GM23248 (cell line): ENCODE measurements at regions not wholly inside any gene's neighbourhood (a gene's known extent, or its start where the extent isn't known, plus 50 kb on each side); places are given as distances from the start of the nearest gene placed in this dataset.

Experiments
- DNase-seq: peaks from one replicate; pipeline ENCODE4 v3.0.0-alpha.2; 2015
- H2AFZ ChIP-seq: fragments of 200-600 bp; sonication (generic); 2 replicates; pipeline ENCODE4 v1.6.1; 2016; ENCODE audit warnings: antibody characterized with exemption
- H3F3A ChIP-seq: fragments of 200-600 bp; sonication (generic); 2 replicates; pipeline ENCODE4 v1.6.1; 2016; ENCODE audit warnings: mild to moderate bottlenecking, antibody characterized with exemption, mixed run types; ENCODE audit not compliant: insufficient read depth
- H3K27ac ChIP-seq: fragments of 200-600 bp; sonication (generic); 2 replicates; pipeline ENCODE4 v1.5.1; 2016; ENCODE audit warnings: mild to moderate bottlenecking
- H3K27me3 ChIP-seq: fragments of 200-600 bp; sonication (generic); replicated peaks from 2 replicates; pipeline ENCODE4 v1.6.1; 2016; ENCODE audit warnings: mild to moderate bottlenecking; ENCODE audit not compliant: insufficient read depth
- H3K36me3 ChIP-seq: fragments of 200-600 bp; sonication (generic); 2 replicates; pipeline ENCODE4 v1.6.1; 2016; ENCODE audit warnings: low read depth, mild to moderate bottlenecking
- H3K4me1 ChIP-seq: fragments of 200-600 bp; sonication (generic); 2 replicates; pipeline ENCODE4 v1.6.1; 2016; ENCODE audit warnings: mild to moderate bottlenecking; ENCODE audit not compliant: insufficient read depth
- H3K4me2 ChIP-seq: fragments of 200-600 bp; sonication (generic); one replicate; pipeline ENCODE4 v1.6.1; 2016; ENCODE audit warnings: mild to moderate bottlenecking; ENCODE audit not compliant: unreplicated experiment
- H3K4me3 ChIP-seq: fragments of 200-600 bp; sonication (generic); 2 replicates; pipeline ENCODE4 v1.5.1; 2016; ENCODE audit warnings: mild to moderate bottlenecking
- H3K79me2 ChIP-seq: fragments of 200-600 bp; sonication (generic); 2 replicates; pipeline ENCODE4 v1.6.1; 2016; ENCODE audit warnings: mild to moderate bottlenecking; ENCODE audit not compliant: insufficient read depth
- H3K9ac ChIP-seq: fragments of 200-600 bp; sonication (generic); 2 replicates; pipeline ENCODE4 v1.6.1; 2016; ENCODE audit warnings: mild to moderate bottlenecking
- H3K9me2 ChIP-seq: fragments of 200-600 bp; sonication (generic); 2 replicates; pipeline ENCODE4 v1.6.1; 2016; ENCODE audit warnings: mixed run types, mild to moderate bottlenecking, moderate library complexity; ENCODE audit not compliant: insufficient read depth
- H3K9me3 ChIP-seq: fragments of 200-600 bp; sonication (generic); one replicate; pipeline ENCODE4 v1.6.1; 2017; ENCODE audit warnings: low read depth
- H4K20me1 ChIP-seq: fragments of 200-600 bp; sonication (generic); 2 replicates; pipeline ENCODE4 v1.6.0; 2016; ENCODE audit not compliant: insufficient read depth
- EZH2 ChIP-seq: fragments of 200-600 bp; sonication (generic); IDR thresholded peaks from 2 replicates; pipeline ENCODE4 v1.6.1; 2018; ENCODE audit warnings: antibody characterized with exemption, mild to moderate bottlenecking; ENCODE audit not compliant: insufficient read depth, poor library complexity, severe bottlenecking
- EZH2phosphoT487 ChIP-seq: fragments of 200-600 bp; sonication (generic); IDR thresholded peaks from 2 replicates; pipeline ENCODE4 v1.6.1; 2018; ENCODE audit warnings: antibody characterized with exemption, moderate library complexity, mild to moderate bottlenecking, low read depth; ENCODE audit not compliant: insufficient read depth
- WGBS, 2 experiments: methylation state at CpG; one replicate each; pipeline ENCODE4 v1.1.6; 2015 to 2017; ENCODE audit warnings: low lambda C conversion rate in 2 of 2, low coverage in 1 of 2; ENCODE audit errors: missing lambda C conversion rate in 2 of 2; 5-methylcytosine and 5-hydroxymethylcytosine counted together
- in situ Hi-C: fragments of 300-500 bp; cut with MboI; formaldehyde crosslinking; loops from 2 replicates; pipeline ENCODE4 v1.15.0; 2020

DNA sequence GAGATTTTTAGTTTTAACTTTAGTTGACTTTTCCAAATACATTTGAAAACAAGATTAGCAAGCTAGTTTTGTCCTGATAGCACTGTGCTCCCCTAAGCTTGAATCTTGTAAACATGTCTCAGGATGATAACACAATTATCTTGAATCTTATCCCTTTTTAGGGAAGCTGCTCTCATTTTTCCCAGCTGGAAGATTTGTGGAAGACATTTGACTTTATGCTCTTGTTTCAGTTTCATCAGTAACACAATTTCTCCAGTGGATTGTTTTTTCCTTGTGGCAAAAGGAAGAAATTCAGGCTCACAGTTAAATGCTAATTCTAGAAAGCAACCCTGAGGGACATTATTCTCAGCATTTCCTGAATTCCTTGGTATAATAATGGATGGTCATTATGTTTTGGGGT, 88.8 kb downstream of the CDC7 start:
- in situ Hi-C loops = no loop called here
- no peaks in the 10 kb centered on the region for H3K4me1 ChIP-seq
- H2AFZ ChIP-seq = peak overlapping the region; percentile 31; the same call in 1 of the 2 replicates
- H3K27ac ChIP-seq = no peak overlapping the region
- no peaks in the 10 kb centered on the region for H3K36me3 ChIP-seq
- no peaks in the 10 kb centered on the region for H3K27me3 ChIP-seq
- H3F3A ChIP-seq = 0 out of 2 replicates have a peak, but pooled peaks cover 2% of the 10 kb centered on the region
- TF ChIP-seq EZH2phosphoT487 (no peak), EZH2 (no peak)
- H3K4me3 ChIP-seq = no peak overlapping the region
- no peak overlapping the region for H3K9ac ChIP-seq
- H3K9me3 ChIP-seq = no peaks in the 10 kb centered on the region
- DNase-seq = no peak
- H3K79me2 ChIP-seq = no peaks in the 10 kb centered on the region
- no peaks in the 10 kb centered on the region for H3K9me2 ChIP-seq
- no peak overlapping the region for H3K4me2 ChIP-seq
- no peaks in the 10 kb centered on the region for H4K20me1 ChIP-seq

DNA sequence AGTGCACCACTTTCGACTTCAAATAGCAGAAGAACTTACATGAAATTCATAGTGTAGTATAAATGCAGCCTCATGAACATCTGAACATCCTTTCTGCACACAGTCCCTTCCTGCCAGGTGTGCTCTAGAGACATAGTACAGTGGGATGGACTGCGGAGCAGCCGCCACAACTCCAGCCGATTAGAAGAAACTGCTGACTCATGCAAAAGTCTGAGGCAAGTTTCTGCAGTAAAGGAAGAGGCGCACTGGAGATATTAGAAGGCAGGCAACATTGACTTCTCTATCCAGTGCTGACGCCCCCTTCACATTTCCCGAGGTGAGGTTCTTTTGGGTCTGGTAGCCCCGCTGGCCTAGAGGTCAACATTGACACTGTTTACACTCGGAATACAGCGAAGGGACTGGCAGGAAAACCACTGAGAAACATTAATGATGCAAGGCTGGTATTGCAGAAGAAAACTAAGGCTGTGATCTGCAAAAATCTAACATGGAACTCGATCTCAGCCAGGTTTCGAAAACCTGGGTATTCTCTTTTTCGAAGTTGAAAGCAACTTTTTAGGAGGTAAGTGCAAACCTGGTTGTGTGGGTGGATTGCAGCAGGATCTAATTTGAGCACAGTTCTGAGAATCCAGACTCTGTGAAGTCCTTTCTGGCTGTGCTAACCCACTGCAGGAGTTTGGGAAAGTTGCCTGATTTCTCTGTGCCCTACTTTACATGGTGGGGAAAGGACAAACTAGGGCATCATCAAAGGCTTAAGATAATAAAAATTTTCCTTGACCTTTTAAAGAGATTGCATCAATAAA, 90.7 kb downstream of the CDC7 start:
- in situ Hi-C loops = no loop called here
- no peak overlapping the region for H2AFZ ChIP-seq
- 76 to 80% methylated on average over 13 of the region's 13 CpGs for WGBS, 2 experiments
- H4K20me1 ChIP-seq = no peaks in the 10 kb centered on the region
- no peaks in the 10 kb centered on the region for H3K9me3 ChIP-seq
- H3F3A ChIP-seq = 0 out of 2 replicates have a peak, but pooled peaks cover 6% of the 10 kb centered on the region
- H3K36me3 ChIP-seq = no peaks in the 10 kb centered on the region
- no peak overlapping the region for H3K9ac ChIP-seq
- no peak for DNase-seq
- H3K27ac ChIP-seq = no peak overlapping the region
- no peak for TF ChIP-seq EZH2phosphoT487
- TF ChIP-seq EZH2 = no peak
- peaks cover 5% of the 10 kb centered on the region for H3K4me1 ChIP-seq
- no peaks in the 10 kb centered on the region for H3K27me3 ChIP-seq
- H3K4me2 ChIP-seq = no peak overlapping the region
- H3K9me2 ChIP-seq = no peaks in the 10 kb centered on the region
- H3K4me3 ChIP-seq = no peak overlapping the region
- H3K79me2 ChIP-seq = no peaks in the 10 kb centered on the region

DNA sequence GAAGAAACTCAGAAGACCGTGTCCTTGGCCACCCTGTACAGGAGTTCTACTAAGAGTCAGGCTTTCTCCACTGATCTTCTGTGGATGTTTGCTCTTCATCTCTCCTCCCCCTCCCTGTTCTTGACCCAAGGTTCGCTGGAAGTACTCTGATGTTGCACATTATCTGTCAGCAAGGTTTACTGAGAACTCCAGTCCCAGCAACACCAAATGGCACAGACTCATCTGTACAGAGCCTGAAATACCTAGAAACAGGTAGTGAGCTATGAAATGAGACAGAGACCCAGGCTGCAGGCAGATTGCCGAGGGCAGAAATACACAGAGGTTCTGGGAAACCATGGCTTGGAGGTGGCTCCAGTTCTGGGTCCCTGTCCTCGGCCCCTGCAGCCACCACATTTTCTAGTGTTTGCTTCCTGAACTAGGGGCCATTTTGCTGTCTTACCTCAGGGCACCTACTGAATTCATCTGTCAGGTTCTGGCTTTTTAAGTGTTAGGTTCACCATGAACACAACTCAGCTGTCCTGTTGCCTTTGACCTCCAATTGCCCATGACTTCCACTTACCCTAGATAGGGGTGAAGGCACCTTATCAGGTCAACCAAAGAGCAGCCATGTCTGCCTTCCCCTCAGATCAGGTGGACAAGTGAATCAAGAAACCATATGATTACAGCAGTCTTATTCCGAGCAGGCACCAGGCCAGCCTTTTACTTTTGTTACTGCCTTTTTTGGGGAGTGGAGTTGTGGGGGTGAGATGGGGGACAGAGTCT, 92.2 kb downstream of the CDC7 start:
- Histone ChIP-seq H3K27me3 (no peaks in the 10 kb centered on the region), H4K20me1 (no peaks in the 10 kb centered on the region), H3F3A (peaks cover 13% of the 10 kb centered on the region; the same call in 1 of the 2 replicates), H3K36me3 (no peaks in the 10 kb centered on the region), H2AFZ (no peak overlapping the region), H3K9me2 (no peaks in the 10 kb centered on the region), H3K4me2 (no peak overlapping the region), H3K27ac (no peak overlapping the region), H3K9ac (no peak overlapping the region), H3K4me1 (peaks cover 11% of the 10 kb centered on the region), H3K4me3 (no peak overlapping the region), H3K79me2 (no peaks in the 10 kb centered on the region), H3K9me3 (no peaks in the 10 kb centered on the region)
- 94 to 96% methylated on average over 5 of the region's 5 CpGs for WGBS, 2 experiments
- DNase-seq = no peak
- no peak for TF ChIP-seq EZH2phosphoT487
- TF ChIP-seq EZH2 = no peak
- in situ Hi-C loops = no loop called here

DNA sequence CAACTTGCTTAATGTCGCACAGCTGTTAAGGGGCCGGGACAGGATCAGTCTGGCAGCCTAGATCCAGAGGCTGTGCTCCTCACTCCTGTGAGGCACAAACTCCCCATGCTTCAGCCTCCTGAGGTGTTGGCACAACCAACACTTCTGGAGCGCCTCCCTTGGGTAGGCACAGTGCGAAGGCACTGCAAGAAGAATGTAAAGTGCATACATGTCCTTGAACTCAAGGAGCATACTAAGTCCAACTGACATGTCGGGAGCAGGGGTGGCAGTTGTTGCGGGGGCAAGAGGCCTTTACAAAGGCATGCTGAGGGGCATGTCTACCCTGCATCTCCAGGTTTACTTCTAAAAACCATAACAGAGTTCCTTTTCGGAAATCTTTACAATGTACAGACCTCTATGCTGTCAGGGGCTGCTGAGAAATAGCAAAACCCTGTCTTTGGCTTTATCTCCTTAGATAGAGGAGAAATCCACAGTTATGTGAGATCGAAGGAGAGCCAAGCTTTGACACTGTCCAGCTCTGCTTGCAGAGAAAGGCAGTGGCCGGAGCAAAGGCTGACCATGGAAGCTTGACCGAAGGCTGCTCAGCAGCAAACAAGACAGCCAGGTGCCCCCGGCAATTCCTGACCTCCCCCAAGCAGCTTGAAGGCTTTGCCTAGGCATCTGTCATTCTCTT, 93.9 kb downstream of the CDC7 start:
- H3K9me2 ChIP-seq = no peaks in the 10 kb centered on the region
- H3K4me3 ChIP-seq = no peak overlapping the region
- no peak overlapping the region for H2AFZ ChIP-seq
- no peak overlapping the region for H3K4me2 ChIP-seq
- H3K4me1 ChIP-seq = peaks cover 11% of the 10 kb centered on the region
- H3K9ac ChIP-seq = no peak overlapping the region
- no peak for TF ChIP-seq EZH2phosphoT487
- no peak for TF ChIP-seq EZH2
- H3K36me3 ChIP-seq = no peaks in the 10 kb centered on the region
- peaks cover 13% of the 10 kb centered on the region; the same call in 1 of the 2 replicates for H3F3A ChIP-seq
- H4K20me1 ChIP-seq = no peaks in the 10 kb centered on the region
- no peak for DNase-seq
- no peak overlapping the region for H3K27ac ChIP-seq
- no peaks in the 10 kb centered on the region for H3K9me3 ChIP-seq
- in situ Hi-C loops = no loop called here
- H3K79me2 ChIP-seq = no peaks in the 10 kb centered on the region
- H3K27me3 ChIP-seq = no peaks in the 10 kb centered on the region
- WGBS, 2 experiments = 91% methylated on average over 11 of the region's 11 CpGs
